Astrocyte (in vitro differentiated cells and primary cell): ENCODE measurements at regions not wholly inside any gene's neighbourhood (a gene's known extent, or its start where the extent isn't known, plus 50 kb on each side); places are given as distances from the start of the nearest gene placed in this dataset.

Experiments
- CTCF ChIP-seq: IDR thresholded peaks from 2 replicates; pipeline ENCODE4 v1.5.1; 2011; ENCODE audit warnings: low read depth, mild to moderate bottlenecking, inconsistent platforms, low read length, moderate library complexity; ENCODE audit not compliant: insufficient read depth
- EZH2 ChIP-seq: IDR thresholded peaks from 2 replicates; pipeline ENCODE4 v1.6.1; 2012; ENCODE audit warnings: mild to moderate bottlenecking, low read length, inconsistent platforms; ENCODE audit not compliant: insufficient read depth

GRCh38 chr14:39988939-39989338 is 556.7 kb upstream of the FBXO33 start:
- TF ChIP-seq CTCF (peak; percentile 46), EZH2 (no peak)
